Activated CD4-positive, alpha-beta T cell treated with anti-CD3 and anti-CD28 coated beads, Interleukin-2, Interleukin-4, amounts not matched to agents 100 ng/mL and 50 ng/mL, durations not matched to agents 16 hours and 8 hours (primary cell): ENCODE measurements at regions not wholly inside any gene's neighbourhood (a gene's known extent, or its start where the extent isn't known, plus 50 kb on each side); places are given as distances from the start of the nearest gene placed in this dataset.
"Not testable (repeated sequence)": the region's sequence is repeated elsewhere in the genome, so short reads cannot be mapped to it uniquely, and the experiment has no call there.

ENCODE experiments used
- DNase-seq: peaks from one replicate; pipeline ENCODE4 v3.0.0-alpha.2; 2020; ENCODE audit warnings: low spot score

DNA sequence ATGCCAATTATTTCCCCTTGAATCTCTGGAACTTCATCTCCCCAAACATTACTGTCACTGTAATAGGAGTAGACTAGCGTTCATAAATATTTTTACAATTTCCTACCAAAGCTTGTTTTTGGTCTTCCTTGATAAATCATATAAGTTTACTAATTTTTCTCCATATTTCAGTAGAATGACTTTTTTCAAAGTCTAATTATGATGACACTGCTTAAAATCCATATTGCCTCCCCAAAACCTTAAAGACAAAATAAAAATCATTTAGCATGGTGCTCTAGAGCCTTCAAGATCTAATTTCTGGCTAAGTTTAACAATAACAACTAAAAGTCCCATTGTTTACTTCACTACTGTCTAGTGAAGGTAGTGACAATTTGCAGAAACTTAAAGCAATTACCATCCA is 474.2 kb upstream of the CHRM3 start:
- no peak for DNase-seq

- not testable (repeated sequence) for DNase-seq
Measured at GRCh38 chr1:238902752-238903151, 483.6 kb upstream of the CHRM3 start.

GRCh38 chr1:238900334-238900865 is 486.0 kb upstream of the CHRM3 start:
- DNase-seq = no peak

- no peak for DNase-seq
Measured at GRCh38 chr1:238898856-238899255, 487.5 kb upstream of the CHRM3 start.

DNA sequence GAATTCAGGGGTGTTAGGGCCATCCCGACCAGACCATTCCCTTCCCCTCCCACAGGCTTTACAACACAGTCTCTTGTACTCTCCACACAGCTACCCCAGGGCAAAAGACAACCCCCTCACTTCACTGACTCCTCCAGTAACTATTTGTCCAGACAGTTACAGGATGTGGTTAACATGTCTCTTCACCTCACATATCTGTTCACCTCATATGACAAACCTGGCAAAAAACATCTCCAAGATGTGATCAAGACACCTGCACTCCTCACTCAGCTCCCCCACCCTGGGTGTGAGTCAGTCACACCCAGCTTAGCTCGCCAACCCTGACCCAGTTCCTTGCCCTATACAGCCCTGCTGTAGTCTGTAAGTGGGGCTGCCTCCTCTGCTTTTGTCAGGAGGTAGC is 490.5 kb upstream of the CHRM3 start:
- no peak for DNase-seq

GRCh38 chr1:238892612-238893011 is 493.8 kb upstream of the CHRM3 start:
- DNase-seq = no peak

DNA sequence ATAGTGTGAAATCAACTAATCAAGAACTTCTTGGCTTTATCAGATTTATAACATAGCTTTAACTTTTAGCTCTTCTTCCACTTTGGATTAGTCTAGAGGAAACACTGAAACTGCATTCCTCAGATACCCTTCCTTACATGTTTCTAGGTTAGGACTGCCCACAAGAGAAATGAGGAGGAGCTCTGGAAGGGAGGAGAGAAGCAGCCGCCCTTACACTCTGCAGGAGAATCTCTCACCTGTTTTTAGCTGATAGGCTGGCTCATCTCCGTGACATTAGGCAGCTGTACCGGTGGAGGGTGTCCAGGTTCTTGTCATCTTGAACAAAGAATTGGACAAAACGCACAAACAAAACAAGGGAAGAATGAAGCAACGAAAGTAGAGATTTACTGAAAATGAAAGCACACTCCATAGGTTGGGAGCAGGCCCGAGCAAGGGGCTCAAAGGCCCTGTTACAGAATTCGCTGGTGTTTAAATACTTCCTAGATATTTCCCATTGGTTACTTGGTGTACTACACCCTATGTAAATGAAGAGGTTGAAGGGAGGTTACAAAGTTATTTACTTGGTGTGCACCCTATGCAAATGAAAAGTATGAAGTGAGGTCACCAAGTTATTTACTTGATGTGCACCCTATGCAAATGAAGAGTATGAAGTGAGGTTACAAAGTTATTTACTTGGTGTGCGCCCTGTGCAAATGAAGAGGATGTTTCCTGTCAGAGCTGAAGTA is 524.9 kb upstream of the CHRM3 start:
- no peak for DNase-seq

DNA sequence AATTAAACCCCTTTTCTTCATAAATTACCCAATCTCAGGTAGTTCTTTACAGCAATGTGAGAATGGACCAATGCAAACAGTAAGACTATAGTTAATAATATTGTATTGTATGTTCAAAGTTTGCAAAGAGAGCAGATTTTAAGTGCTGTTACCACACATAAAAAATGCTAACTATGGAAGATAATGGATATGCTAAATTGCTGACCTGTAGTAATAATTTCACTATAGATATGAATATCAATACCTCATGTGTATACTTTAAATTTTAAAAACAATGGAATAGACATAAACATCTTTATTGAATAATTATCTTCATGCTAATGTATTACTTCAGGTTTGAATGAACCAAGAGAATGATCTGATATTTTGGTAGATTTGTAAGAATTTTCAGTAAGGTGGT is 552.4 kb upstream of the CHRM3 start:
- no peak for DNase-seq

DNA sequence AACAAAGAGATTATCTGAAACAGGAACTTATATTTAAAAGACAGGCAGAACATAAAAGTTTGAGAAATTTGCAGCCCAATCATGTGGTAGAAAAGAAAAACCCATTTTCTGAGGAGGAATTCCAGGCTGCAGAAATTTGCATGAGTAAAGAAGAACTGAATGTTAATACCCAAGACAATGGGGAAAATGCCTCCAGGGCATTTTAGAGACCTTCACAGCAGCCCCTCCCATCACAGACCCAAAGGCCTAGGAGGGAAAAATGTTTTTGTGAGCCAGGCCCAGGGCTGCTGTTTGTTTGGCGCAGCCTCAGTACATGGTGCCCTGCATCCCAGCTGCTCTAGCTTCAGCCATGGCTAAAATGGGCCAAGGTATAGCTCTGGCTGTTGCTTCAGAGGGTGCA is 554.3 kb upstream of the CHRM3 start:
- no peak for DNase-seq

DNA sequence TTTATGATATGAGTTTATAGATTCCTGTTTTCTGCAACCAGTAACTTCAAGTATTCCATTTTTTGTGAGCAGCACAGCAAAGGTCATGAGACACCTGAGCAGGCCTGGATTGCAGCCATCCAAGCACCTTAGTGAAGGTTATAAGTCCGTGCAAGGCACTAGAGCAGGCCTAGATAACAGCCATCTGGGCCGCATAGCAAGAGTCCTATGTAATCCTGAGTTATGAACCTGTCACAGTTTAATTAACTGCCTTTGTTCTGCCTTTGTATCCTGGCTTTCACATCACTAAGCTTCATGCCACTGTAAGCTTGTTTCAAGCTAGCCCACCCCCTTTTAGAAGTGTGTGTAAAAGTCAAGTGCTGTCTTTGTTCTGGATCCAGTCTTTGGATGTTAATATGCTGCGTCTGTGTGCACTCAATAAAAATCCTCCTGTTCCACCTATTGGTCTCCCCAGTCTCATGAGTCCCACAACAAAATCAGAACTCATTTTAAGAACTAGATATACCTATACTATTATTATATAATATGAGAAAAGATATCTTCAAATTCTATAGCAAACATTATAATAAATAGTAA is 556.2 kb upstream of the CHRM3 start:
- DNase-seq = no peak

DNA sequence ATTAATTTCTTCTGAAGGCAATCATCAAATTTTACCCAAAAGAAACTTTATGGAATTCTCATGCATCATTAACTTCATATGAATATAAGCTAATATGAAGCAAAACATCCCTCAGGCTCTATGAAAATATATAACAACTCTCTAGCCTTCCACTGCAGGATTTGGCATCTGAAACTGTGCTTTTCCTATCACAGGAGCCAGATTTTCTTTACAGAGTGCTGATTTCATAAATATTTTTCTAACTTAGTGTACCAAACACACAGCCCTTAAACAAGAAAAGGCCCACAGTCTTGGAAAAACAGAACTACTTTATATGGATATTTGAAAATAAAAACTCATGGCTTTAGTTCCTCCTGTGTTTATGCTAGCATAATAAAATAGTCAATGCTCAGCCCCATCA is 559.5 kb upstream of the CHRM3 start:
- no peak for DNase-seq

- DNase-seq = no peak
Measured at GRCh38 chr1:238823416-238823815, 563.0 kb upstream of the CHRM3 start.

DNA sequence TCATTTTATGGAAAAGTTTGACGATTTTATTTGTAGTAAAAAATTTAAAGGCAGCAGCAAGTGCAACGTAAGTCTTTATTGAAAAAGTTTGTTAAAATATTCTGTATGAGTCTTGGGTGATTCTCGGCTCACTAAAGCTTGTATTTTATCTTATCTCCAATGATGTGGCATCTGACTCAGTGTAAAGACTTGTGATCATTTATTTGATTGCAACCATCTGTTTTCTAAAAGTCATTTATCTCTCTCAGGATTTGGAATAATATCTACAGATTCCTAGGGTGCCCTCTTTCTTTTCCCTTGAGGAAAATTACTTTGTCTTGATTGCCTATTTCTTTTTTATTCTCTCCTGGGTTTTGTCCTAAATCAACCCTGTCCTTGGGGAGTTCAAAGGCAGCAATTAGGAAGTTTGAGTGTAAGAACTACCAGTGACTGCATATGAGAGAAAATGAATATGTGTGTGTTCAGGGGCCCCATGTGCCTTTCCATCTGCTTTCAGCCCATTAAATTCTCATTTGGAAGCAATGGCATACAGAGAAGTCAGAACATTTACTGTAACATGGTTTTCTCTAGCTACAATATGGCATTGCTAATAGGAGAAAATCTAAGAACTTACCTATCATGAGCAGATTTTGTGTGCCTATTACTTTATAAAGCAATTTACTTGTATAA is 575.0 kb upstream of the CHRM3 start:
- DNase-seq = no peak

DNA sequence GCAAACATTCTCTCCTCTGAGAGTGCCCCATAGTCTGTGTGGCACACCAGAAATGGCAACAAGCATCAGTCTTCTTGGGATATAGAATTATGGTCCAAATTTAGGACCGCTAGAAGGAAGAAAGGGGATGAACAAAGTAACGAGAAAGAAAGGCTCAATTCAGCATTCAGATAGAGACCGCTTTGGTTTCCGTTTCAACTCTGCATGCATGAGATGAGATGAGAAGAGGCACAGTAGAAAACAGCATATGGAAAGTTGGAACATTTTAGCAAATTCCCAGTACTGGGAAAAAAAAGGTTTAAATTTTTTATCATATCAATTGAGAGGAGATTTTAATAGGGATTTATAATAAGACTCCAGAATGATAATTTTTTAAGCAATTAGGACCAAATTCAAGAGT is 595.5 kb upstream of the CHRM3 start:
- no peak for DNase-seq

GRCh38 chr1:238789916-238790667 is 596.3 kb upstream of the CHRM3 start:
- no peak for DNase-seq

DNA sequence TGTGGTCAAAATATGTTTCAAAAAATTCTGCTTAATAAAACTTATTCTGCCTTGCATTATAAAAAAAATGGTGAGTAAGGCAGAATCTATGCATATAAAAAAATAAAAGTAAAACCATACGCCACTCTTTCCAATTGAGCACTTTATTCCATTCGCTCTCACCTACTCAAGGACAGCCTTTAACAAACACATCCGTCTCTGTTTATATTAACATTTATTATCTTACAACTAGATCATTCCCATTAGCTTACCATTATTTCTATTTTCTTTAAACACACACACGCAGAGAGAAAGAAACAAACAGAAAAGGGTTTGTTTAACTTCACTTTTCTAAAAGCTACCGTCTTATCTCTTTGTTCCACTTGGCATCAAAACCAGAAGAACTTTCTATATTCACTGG is 598.9 kb upstream of the CHRM3 start:
- DNase-seq = no peak

GRCh38 chr1:238783633-238784032 is 602.7 kb upstream of the CHRM3 start:
- no peak for DNase-seq

GRCh38 chr1:238779716-238780115 is 606.7 kb upstream of the CHRM3 start:
- DNase-seq = no peak

- no peak for DNase-seq
Measured at GRCh38 chr1:238778113-238778512, 608.3 kb upstream of the CHRM3 start.

DNA sequence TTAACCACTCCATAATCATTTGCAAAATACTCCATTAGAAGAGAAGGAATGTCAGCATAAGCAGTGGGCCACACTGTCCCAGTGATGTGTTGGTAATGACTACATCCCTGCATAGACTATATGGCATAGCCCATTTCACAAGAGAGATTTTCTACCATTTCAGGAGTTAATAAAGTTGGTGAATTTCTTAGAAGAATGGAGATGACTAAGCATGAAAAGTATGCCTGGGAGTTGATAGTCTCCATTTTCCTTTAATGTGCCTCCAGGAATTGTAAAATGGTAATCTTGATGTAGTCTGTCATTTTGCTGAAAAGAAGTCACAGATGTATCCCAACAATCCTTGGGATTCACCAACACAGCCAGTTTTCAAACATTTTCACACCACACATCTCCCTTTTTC is 608.8 kb upstream of the CHRM3 start:
- no peak for DNase-seq

GRCh38 chr1:238776126-238776525 is 610.2 kb upstream of the CHRM3 start:
- DNase-seq = no peak

GRCh38 chr1:238772322-238772721 is 614.0 kb upstream of the CHRM3 start:
- no peak for DNase-seq

DNA sequence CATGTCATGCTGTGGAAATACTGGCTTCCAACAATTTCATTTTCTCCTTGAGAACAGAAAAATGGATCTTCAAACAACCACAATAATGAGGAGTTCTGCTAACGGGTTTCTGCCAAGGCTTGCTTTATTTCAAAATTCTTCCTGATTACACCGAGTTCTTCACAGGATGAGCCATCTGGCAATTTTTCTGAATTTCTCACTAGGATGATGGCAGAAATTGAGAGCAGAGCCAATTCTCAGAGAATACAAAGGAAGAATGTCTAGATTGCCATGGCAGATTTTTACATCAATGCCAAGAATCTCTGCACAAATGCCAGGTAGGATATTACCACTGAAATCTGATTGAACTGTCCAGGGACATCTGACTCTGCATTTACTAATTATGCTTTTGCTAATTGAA is 619.0 kb upstream of the CHRM3 start:
- no peak for DNase-seq
